ENCODE measurements at regions not wholly inside any gene's neighbourhood (a gene's known extent, or its start where the extent isn't known, plus 50 kb on each side); places are given as distances from the start of the nearest gene placed in this dataset.
"Not testable (repeated sequence)": the region's sequence is repeated elsewhere in the genome, so short reads cannot be mapped to it uniquely, and the experiment has no call there.

GRCh38 chr3:84717894-84718293, 240.9 kb upstream of the CADM2 start:
- Mint-ChIP-seq H3K27me3 (no peaks in the 10 kb centered on the region), H3K27ac (no peak overlapping the region), H3K36me3 (no peaks in the 10 kb centered on the region), H3K4me1 (no peaks in the 10 kb centered on the region), H3K9me3 (peaks cover 6% of the 10 kb centered on the region), H3K4me3 (no peak overlapping the region)
- DNase-seq (ENCODE audit: low spot score in 2 of 2): no peak
- ATAC-seq (ENCODE audit: low read depth): no peak

DNA sequence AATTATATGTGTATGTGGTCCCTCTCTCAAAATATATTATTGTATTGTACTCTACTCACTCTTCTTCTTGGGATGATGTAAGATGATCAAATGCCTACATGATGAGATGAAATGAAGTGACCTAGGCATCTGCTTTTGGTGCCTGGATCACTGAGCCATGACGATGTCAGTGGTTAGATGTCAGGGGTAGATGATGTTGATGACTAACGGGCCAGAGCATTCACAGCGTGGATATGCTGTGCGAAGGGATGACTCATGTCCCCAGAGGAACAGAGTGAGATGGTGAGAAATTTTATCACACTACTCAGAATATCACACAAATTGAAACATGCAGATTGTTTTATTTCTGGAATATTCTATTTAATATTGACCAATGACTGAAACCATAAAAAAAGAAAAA, 233.9 kb upstream of the CADM2 start:
- ATAC-seq (ENCODE audit: low read depth): peak; percentile 99
- Mint-ChIP-seq H3K27ac (no peak overlapping the region), H3K4me3 (no peak overlapping the region), H3K27me3 (no peaks in the 10 kb centered on the region), H3K9me3 (peaks cover 3% of the 10 kb centered on the region), H3K36me3 (no peaks in the 10 kb centered on the region), H3K4me1 (no peaks in the 10 kb centered on the region)
- peak in 1 of 2 donors; percentile 10 for DNase-seq (ENCODE audit: low spot score in 2 of 2)

DNA sequence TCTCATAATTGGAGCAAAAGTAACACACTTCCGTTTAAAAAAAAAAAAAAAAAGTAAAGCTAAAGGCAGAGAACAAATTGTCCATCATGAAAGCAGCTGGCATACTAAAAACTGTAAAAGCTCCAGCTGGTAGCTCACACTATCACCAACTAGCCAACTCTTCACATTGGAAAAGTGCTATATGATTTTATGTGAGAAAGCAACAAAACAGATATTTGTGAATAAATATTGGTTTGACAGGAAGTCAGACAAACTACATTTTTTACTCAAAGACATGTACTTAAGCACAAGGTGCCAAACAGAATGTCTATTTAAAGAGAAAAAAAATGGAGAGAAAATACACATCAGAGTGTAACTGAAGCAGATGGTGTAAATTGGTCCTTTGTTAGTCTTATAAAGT, 231.2 kb upstream of the CADM2 start:
- DNase-seq (ENCODE audit: low spot score in 2 of 2) (no peak), ATAC-seq (ENCODE audit: low read depth) (no peak)
- no peaks in the 10 kb centered on the region for H3K36me3 Mint-ChIP-seq
- no peaks in the 10 kb centered on the region for H3K4me1 Mint-ChIP-seq
- no peak overlapping the region for H3K27ac Mint-ChIP-seq
- no peaks in the 10 kb centered on the region for H3K27me3 Mint-ChIP-seq
- H3K9me3 Mint-ChIP-seq: no peaks in the 10 kb centered on the region
- H3K4me3 Mint-ChIP-seq: no peak overlapping the region

GRCh38 chr3:84734731-84735130, 224.1 kb upstream of the CADM2 start:
- peak overlapping the region; percentile 9 for H3K4me3 Mint-ChIP-seq
- H3K36me3 Mint-ChIP-seq; H3K27ac Mint-ChIP-seq; H3K4me1 Mint-ChIP-seq; H3K27me3 Mint-ChIP-seq; DNase-seq (ENCODE audit: low spot score in 2 of 2); H3K9me3 Mint-ChIP-seq: not testable (repeated sequence)
- ATAC-seq (ENCODE audit: low read depth): peak; percentile 86

DNA sequence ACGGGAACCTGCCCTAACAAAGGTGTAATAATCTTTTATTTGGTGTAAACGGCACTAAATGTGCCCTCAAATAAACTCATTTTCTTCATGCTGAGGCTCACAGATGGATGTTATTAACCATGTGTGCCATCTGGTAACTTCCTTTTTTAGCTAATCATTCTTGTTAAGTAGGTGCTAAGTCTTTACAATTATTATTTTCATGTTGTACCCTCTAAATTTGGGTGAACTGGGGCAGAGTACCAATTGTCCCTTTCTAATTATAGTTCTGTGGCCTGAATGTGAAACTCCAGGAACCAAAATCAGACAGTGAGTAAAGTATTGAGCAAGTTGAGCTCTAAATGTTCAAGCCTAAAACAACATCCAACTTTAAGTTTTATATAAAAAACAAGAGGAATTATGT, 220.7 kb upstream of the CADM2 start:
- DNase-seq (ENCODE audit: low spot score in 2 of 2): no peak

DNA sequence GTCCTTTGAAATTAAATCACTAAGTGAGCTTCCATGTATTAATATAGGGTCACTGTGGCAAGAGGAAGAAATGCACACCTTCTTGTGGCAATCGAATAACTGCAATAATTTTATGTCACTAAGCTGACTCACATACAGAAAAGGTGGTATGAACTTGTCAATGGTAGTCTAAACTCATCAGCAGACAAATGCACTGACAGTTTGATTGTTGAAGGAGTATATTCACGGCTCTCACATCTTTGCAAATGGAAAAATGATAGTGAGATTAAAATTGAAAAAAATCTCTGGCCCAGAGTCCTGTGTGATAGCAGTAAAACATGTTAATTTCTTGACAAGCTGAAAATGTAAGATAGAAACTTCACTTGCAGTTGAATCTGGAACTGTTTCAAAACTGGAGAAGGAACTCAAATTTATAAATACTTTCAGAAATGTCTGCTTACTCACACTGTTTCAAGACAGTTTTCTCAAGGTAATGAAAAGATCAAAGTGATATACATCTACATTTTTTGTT, 215.8 kb upstream of the CADM2 start:
- H3K4me1 Mint-ChIP-seq: no peaks in the 10 kb centered on the region
- H3K36me3 Mint-ChIP-seq: no peaks in the 10 kb centered on the region
- H3K27ac Mint-ChIP-seq: no peak overlapping the region
- DNase-seq (ENCODE audit: low spot score in 2 of 2) (no peak), ATAC-seq (ENCODE audit: low read depth) (no peak)
- H3K4me3 Mint-ChIP-seq: no peak overlapping the region
- H3K9me3 Mint-ChIP-seq: no peaks in the 10 kb centered on the region
- H3K27me3 Mint-ChIP-seq: no peaks in the 10 kb centered on the region

More for the DNA sequence above, 220.7 kb upstream of the CADM2 start:
- ATAC-seq (ENCODE audit: low read depth): no peak
- Mint-ChIP-seq H3K27me3 (no peaks in the 10 kb centered on the region), H3K27ac (no peak overlapping the region), H3K4me3 (no peak overlapping the region), H3K4me1 (peaks cover 3% of the 10 kb centered on the region), H3K36me3 (no peaks in the 10 kb centered on the region), H3K9me3 (no peaks in the 10 kb centered on the region)

- no peaks in the 10 kb centered on the region for H3K36me3 Mint-ChIP-seq
- no peak overlapping the region for H3K4me3 Mint-ChIP-seq
- no peaks in the 10 kb centered on the region for H3K9me3 Mint-ChIP-seq
- no peak for ATAC-seq (ENCODE audit: low read depth)
- DNase-seq (ENCODE audit: low spot score in 2 of 2): no peak
- H3K27ac Mint-ChIP-seq: no peak overlapping the region
- no peaks in the 10 kb centered on the region for H3K27me3 Mint-ChIP-seq
- no peaks in the 10 kb centered on the region for H3K4me1 Mint-ChIP-seq
These were observed 214.7 kb upstream of the CADM2 start for GRCh38 chr3:84744130-84744529.

DNA sequence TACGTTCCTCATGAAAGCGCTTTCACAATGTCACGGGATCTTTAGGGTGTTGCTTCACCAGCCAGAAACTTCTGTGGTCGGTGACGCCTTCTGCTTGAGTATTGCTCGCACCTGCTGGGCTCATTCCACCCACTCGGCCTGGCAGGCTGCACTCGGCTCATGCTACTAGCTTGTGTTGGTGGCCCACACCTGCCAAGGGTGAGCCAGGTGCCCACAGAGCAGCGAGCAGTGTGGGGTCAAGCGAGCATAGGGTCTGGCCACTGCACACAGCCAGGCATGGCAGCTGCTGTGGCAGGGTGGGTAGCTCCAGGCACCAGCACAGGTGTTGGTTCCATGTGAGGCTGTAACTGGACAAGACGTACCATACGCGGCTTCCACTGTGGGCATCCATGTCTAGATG, 202.9 kb upstream of the CADM2 start:
- Mint-ChIP-seq H3K4me3 (no peak overlapping the region), H3K27ac (no peak overlapping the region), H3K9me3 (peaks cover 3% of the 10 kb centered on the region), H3K4me1 (no peaks in the 10 kb centered on the region), H3K27me3 (no peaks in the 10 kb centered on the region), H3K36me3 (no peaks in the 10 kb centered on the region)
- no peak for DNase-seq (ENCODE audit: low spot score in 2 of 2)
- no peak for ATAC-seq (ENCODE audit: low read depth)

GRCh38 chr3:84759361-84759760, 199.4 kb upstream of the CADM2 start:
- H3K36me3 Mint-ChIP-seq: no peaks in the 10 kb centered on the region
- no peaks in the 10 kb centered on the region for H3K27me3 Mint-ChIP-seq
- no peak overlapping the region for H3K27ac Mint-ChIP-seq
- peaks cover 5% of the 10 kb centered on the region for H3K9me3 Mint-ChIP-seq
- H3K4me1 Mint-ChIP-seq: no peaks in the 10 kb centered on the region
- no peak for ATAC-seq (ENCODE audit: low read depth)
- no peak for DNase-seq (ENCODE audit: low spot score in 2 of 2)
- no peak overlapping the region for H3K4me3 Mint-ChIP-seq

DNA sequence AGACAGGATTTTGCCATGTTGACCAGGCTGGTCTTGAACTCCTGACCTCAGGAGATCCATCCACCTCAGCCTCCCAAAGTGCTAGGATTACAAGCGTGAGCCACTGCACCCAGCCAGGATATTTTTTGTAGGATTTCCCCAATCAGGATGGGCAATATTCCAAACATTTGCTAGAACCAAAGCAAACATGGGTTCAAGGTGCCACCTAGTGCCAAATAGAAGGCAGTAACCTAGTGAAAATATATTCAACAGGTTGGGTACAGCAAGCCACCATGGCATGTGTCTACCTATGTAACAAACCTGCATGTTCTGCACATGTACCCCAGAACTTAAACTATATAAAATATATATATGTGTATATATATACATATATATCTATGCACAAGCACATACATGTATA, 185.9 kb upstream of the CADM2 start:
- DNase-seq (ENCODE audit: low spot score in 2 of 2) (no peak), ATAC-seq (ENCODE audit: low read depth) (no peak)
- Mint-ChIP-seq H3K9me3 (peaks cover 16% of the 10 kb centered on the region), H3K27ac (no peak overlapping the region), H3K4me3 (no peak overlapping the region), H3K27me3 (no peaks in the 10 kb centered on the region), H3K4me1 (no peaks in the 10 kb centered on the region), H3K36me3 (no peaks in the 10 kb centered on the region)

DNA sequence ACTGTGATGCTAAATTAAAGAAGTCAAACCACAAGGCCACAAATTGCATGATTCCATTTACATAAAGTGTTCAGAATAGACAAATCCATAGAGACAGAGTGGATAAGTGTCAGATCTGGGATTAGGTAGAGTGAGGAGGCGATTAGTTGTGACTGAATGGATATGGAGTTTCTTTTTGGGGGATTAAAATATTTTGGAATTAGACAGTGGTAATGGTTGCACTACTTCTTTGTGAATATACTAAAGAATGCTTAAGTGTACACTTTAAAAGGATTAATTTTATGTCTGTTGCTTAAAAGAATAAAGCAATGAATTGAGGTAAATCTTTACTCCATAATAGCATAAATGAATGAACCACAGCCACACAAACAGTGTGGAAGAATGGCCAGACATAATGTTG, 175.5 kb upstream of the CADM2 start:
- Mint-ChIP-seq H3K4me1 (no peaks in the 10 kb centered on the region), H3K27ac (no peak overlapping the region), H3K4me3 (no peak overlapping the region), H3K9me3 (no peaks in the 10 kb centered on the region), H3K27me3 (no peaks in the 10 kb centered on the region), H3K36me3 (no peaks in the 10 kb centered on the region)
- DNase-seq (ENCODE audit: low spot score in 2 of 2) (no peak), ATAC-seq (ENCODE audit: low read depth) (no peak)

- H3K27me3 Mint-ChIP-seq: no peaks in the 10 kb centered on the region
- no peaks in the 10 kb centered on the region for H3K9me3 Mint-ChIP-seq
- no peak for ATAC-seq (ENCODE audit: low read depth)
- no peak for DNase-seq (ENCODE audit: low spot score in 2 of 2)
- H3K4me1 Mint-ChIP-seq: no peaks in the 10 kb centered on the region
- no peak overlapping the region for H3K4me3 Mint-ChIP-seq
- no peaks in the 10 kb centered on the region for H3K36me3 Mint-ChIP-seq
- no peak overlapping the region for H3K27ac Mint-ChIP-seq
These were observed 168.8 kb upstream of the CADM2 start for GRCh38 chr3:84789961-84790360.

DNA sequence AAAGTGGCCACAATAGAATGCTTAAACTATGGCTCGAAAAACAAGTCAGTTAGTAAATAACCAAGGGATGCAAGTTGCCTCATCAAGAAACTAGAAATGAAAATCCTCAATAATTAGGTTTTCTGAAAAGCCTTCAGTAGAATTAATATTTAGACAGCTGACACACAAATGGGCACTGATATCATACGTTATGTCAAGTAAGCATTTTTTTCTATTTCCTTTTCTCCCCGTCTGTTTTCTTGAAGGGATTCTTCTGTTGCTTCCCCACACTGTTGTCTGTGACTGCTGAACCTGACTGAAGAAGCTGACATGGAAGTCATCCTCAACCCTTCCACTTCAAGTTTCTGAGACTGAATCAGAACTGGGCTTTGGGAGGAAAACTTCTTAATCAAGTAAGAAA, 151.8 kb upstream of the CADM2 start:
- Mint-ChIP-seq H3K4me1 (no peaks in the 10 kb centered on the region), H3K4me3 (no peak overlapping the region), H3K27ac (no peak overlapping the region), H3K9me3 (peaks cover 2% of the 10 kb centered on the region), H3K27me3 (no peaks in the 10 kb centered on the region), H3K36me3 (no peaks in the 10 kb centered on the region)
- ATAC-seq (ENCODE audit: low read depth): no peak
- DNase-seq (ENCODE audit: low spot score in 2 of 2): no peak

DNA sequence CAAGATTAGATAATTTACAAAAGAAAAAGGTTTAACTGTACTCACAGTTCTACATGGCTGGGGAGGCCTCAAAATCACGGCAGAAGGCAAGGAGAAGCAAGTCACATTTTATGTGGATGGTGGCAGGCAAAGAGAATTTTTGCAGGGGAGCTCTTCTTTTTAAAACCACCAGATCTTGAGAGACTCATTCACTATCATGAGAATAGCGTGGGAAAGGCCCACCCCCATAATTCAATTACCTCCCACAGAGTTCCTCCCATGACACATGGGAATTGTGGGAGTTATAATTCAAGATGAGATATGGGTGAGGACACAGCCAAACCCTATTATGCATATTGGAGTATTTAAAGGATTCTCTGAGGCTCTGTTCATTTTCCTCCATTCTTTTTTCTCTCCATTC, 138.7 kb upstream of the CADM2 start:
- no peak overlapping the region for H3K4me3 Mint-ChIP-seq
- no peaks in the 10 kb centered on the region for H3K4me1 Mint-ChIP-seq
- no peaks in the 10 kb centered on the region for H3K27me3 Mint-ChIP-seq
- H3K27ac Mint-ChIP-seq: no peak overlapping the region
- ATAC-seq (ENCODE audit: low read depth): no peak
- no peaks in the 10 kb centered on the region for H3K36me3 Mint-ChIP-seq
- no peak for DNase-seq (ENCODE audit: low spot score in 2 of 2)
- H3K9me3 Mint-ChIP-seq: peaks cover 8% of the 10 kb centered on the region

DNA sequence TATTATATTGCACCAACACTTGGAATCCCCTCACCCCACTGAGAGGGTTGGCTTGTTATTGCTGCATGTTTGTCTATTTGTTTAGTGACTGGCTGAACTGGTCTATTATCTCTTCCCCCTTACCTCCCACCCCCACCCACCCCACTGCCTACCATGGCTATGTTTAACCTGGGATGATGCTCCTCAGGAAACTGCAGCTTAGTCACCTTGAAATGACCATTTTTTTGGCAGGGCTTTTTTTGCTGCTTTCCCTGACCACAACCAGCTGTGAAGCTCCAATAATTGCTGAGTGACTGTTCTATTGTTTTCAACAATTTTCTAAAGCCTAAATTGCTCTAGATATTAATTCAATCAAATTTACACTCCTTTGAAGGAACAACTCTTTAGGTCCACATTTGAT, 137.9 kb upstream of the CADM2 start:
- DNase-seq (ENCODE audit: low spot score in 2 of 2) (no peak), ATAC-seq (ENCODE audit: low read depth) (no peak)
- Mint-ChIP-seq H3K4me1 (no peaks in the 10 kb centered on the region), H3K27me3 (no peaks in the 10 kb centered on the region), H3K9me3 (peaks cover 8% of the 10 kb centered on the region), H3K27ac (no peak overlapping the region), H3K36me3 (no peaks in the 10 kb centered on the region), H3K4me3 (no peak overlapping the region)

DNA sequence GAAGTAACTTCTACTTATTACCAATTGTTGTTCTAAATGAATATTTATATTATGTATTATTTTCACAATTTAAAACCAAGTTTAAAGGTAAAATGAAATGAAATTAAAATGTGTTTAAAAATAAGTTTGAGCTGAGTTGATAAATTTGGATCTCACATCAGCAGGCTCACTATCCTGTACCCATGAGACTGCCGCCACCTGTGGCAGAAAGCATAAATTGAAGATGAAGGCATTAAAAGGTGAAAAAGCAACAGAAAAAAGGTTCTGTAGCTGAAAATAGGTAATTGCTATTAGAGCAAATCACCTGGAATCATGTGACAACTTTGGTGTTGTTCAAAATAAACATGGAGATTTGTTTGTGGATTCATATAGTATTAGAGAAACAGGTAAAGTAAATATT, 133.0 kb upstream of the CADM2 start:
- H3K9me3 Mint-ChIP-seq: no peaks in the 10 kb centered on the region
- no peaks in the 10 kb centered on the region for H3K27me3 Mint-ChIP-seq
- no peaks in the 10 kb centered on the region for H3K36me3 Mint-ChIP-seq
- no peak overlapping the region for H3K27ac Mint-ChIP-seq
- no peak for ATAC-seq (ENCODE audit: low read depth)
- no peak for DNase-seq (ENCODE audit: low spot score in 2 of 2)
- H3K4me3 Mint-ChIP-seq: no peak overlapping the region
- no peaks in the 10 kb centered on the region for H3K4me1 Mint-ChIP-seq
